GM21367 (cell line): ENCODE measurements at regions not wholly inside any gene's neighbourhood (a gene's known extent, or its start where the extent isn't known, plus 50 kb on each side); places are given as distances from the start of the nearest gene placed in this dataset.
A peak's percentile ranks its signal among the peaks of the same experiment; 100 is the strongest.

Source experiments
- ATAC-seq: cut with Tn5 transposase; IDR thresholded peaks from one replicate; pipeline ENCODE4 v1.9.1; 2021; ENCODE audit not compliant: unreplicated experiment

GRCh38 chr6:138607478-138608433 is 108.5 kb upstream of the NHSL1 start:
- no peak for ATAC-seq

DNA sequence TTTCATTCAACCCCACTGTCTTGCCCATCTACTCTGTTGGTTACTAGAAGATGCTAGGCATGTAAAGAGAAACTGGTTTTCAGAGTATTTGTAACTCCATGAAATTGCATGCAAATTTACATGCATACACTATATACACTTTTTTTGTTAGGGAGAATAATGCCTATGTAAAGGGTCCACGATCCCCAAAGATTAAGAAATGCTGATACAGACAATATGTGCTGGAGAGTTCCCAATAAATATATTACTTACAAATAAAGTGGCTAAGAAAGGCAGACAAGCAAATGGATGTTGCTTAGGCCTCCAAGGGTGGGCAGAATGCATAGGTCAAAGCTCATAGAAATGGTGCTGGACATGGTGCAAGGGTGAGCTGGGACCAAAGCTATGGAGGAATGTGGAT is 109.6 kb upstream of the NHSL1 start:
- no peak for ATAC-seq

GRCh38 chr6:138609801-138610430 is 110.6 kb upstream of the NHSL1 start:
- ATAC-seq = no peak

GRCh38 chr6:138610816-138611215 is 111.5 kb upstream of the NHSL1 start:
- no peak for ATAC-seq

DNA sequence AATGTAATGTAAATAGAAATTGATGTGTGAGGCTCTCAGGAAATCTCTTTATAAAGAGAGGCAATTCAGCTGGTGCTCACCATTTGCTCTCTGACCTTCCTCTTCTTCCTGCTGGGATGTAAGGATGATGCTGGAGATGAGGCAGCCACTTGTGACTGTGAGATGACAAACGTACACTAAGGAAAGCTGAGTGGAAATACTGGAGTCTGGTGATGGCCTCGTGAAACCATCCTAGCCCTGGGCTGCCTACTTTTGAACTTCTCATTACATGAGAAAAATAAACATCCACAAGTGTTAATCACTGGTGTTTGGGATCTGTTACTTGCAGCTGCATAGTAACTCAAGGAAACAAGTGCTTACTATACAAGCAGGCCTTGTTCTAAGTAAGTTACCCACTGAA is 114.9 kb upstream of the NHSL1 start:
- no peak for ATAC-seq

DNA sequence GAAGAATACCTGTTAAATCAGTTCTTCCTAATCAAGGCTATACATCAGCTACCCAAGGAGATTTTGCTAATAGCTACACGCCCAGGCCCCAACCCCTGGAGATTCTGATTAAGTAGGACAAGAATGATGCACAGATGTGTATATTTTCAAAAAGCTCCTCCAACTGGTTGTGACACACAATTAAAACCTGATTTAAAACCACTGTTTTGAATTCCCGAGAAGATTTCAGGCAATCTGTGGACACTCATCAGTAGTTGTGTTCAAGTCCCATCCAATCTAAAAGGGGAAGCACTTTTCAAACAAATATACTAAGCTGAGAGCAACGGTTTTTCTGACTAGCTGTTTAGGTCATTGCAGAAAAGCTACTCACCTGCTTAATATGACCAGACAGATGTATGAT is 118.9 kb upstream of the NHSL1 start:
- ATAC-seq = no peak

DNA sequence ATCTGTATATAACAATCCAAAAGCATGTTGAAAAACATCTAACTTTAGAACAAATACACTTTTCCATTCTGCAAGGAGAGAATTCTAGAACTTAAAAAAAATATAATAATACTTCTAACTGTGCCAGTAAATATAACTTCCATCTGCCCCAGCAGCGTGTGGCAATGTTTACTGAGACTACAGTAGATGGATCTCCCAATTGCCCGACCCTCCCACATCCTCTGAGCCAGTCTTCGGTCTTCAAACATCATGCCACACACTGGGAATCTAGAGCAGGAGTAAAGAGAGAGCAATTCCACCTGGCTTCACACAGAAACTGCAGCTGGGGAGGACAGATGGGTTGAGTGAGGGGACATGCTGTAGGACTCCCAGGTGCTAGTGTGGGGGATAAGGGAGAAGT is 121.3 kb upstream of the NHSL1 start:
- no peak for ATAC-seq

DNA sequence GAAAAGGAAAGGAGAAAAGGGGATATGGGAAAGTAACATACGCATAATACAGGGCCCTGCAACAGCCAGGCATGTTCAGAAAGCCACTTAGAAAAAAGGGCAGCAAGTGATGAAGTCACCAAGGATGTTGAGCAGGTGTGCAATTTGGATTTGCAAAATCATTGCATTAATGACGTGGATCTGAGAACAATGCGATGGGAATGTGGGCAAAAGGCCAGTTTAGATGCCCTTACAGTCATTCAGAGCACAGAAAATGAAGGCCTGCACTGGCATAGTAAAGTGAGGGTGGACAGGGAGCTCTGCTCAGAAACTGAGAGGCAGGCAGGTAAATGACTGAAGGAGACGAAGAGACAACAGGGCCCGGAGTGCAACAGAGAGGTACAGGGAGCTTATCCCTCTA is 123.7 kb upstream of the NHSL1 start:
- no peak for ATAC-seq

GRCh38 chr6:138631566-138631965 is 132.3 kb upstream of the NHSL1 start:
- no peak for ATAC-seq

- no peak for ATAC-seq
These were observed 135.7 kb upstream of the CCDC28A start for GRCh38 chr6:138637822-138638221.

- ATAC-seq = no peak
These were observed 135.0 kb upstream of the CCDC28A start for GRCh38 chr6:138638604-138639003.

DNA sequence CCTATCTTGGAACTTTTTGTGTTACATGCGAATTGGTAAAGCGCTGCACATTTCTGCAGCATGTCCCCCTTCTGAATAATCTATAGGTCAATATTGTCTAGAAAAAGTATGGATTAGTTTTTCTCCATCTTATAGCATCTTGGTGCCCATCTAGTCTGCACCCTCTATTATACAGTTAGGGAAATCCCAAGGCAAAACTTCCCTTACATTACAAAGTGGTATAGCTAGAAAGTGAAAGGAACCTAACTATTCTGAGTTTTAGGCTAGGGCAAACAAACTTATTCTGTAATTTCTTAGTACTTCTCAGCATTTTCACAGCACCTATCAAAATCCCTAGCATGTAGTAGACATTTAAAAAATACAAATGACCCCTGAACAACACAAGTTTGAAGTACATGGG is 133.5 kb upstream of the CCDC28A start:
- no peak for ATAC-seq

DNA sequence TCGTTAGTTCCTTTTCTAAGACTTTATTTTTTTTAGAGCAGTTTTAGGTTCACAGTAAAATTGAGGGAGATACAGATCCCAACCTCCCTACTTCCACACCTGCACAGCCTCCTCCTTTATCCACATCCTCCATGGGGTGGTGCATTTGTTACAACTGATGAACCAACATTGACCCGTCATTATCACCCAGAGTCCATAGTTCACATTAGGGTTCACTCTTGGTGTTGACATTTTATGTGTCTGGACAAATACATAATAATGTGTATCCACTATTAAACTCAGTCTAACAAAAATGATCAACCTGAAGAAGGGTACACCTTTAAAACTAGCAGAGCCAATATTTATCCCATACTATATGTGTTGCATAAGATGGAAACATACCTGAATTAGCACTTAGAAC is 130.4 kb upstream of the CCDC28A start:
- ATAC-seq = no peak

- no peak for ATAC-seq
These were observed 127.5 kb upstream of the CCDC28A start for GRCh38 chr6:138645976-138646640.

DNA sequence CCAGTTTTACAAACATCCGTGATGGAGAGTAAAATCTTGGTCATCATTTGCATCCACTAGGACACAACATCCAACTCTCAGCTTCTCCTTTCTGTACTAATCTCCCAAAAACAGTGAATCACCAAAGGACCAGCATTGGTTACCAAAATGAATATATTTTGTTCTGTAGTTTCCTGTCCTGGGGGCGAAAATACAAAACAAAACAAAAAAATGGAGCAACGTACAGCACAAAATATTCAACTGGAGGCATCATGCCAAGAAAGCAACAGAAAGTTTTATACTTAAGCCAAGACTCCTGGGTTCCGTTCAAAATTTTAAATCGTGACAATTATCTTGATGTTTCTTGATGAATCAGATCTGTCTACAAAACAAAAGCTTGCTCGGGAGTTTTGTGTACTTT is 126.6 kb upstream of the CCDC28A start:
- no peak for ATAC-seq

- no peak for ATAC-seq
These were observed 125.4 kb upstream of the CCDC28A start for GRCh38 chr6:138648127-138648526.

DNA sequence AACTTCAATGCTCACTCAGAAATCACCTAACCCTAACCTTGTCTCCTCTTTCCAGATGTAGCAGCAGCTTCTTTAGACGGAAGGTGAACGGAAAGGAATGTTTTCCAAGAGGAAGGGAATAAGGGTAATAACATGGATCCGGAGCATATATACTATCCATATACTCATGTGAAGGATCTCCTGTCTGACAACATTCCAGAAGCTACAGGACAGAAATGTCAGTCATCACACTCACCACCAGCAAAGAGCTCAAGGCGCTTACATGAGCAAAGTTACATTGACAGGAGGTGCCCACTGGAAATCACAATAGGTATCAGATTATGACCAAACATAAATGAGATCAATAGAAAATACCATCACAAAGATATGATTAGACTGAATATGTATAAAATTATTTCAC is 122.1 kb upstream of the CCDC28A start:
- no peak for ATAC-seq

DNA sequence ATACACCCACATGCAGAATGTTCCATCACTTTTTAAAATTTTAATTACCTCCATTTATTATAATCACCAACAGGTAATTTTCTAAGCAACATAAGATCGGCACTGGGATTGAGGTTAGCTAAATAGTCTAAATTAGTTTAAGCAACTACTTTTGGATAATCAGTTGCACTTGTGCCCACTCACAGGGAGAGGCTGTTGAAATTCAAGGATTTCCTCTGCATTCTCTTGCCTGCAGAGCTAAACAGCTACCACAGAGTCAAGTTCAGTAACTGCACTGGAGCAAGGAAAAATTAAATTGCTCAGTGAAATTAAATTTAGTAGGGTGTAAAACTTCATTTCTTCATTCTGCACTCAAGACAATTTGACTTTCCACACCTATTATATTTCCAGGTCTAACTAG is 120.7 kb upstream of the CCDC28A start:
- ATAC-seq = no peak

GRCh38 chr6:138653435-138653834 is 120.1 kb upstream of the CCDC28A start:
- ATAC-seq = no peak

DNA sequence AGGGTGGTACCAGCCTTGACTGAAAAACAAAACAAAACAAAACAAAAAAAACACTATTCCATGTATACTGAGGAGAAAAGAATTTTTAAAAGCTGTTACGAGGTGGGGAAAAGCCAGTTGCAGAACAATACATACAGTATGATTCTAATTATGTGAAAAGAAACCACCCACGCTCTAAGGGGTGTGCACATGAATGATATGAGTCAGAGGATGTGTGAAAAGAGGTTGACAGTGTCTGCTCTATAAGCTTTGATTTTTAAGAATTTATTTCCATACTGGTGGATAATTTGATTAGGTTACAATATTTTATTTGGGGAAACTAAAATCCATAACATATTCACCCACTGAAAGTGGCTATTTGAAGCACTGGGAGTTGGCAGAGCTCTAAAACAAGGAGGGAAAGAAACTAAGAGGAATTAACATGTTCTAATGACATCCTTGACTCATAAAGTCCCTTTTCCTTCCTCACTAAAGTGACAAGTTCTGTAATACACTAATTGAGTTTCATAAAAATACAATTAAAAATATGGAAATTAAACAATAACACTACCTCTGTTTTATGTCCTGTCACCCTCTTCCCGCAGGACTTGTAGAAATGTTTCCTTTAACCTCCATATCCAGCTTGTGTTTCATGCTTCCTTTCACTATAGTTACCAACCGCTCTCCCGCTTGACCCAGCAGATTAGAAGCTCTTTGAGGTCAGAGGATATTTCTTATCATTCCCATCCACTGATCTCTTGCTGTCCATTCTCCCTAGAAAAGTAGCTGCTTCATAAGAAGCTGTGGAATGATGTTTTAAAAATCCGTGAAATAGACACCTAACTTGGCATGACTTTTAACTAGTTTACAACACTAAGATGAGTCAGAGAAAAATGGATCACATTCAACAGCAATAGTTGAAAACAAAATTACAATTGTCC is 118.6 kb upstream of the CCDC28A start:
- peak; percentile 98 for ATAC-seq

GRCh38 chr6:138655828-138656227 is 117.7 kb upstream of the CCDC28A start:
- no peak for ATAC-seq
